Breast epithelium (tissue), 3 donors: ENCODE measurements at regions not wholly inside any gene's neighbourhood (a gene's known extent, or its start where the extent isn't known, plus 50 kb on each side); places are given as distances from the start of the nearest gene placed in this dataset.

ENCODE experiments used
- CTCF ChIP-seq, 3 donors: fragments of 450-650 bp; IDR thresholded peaks; one replicate each; pipeline ENCODE4 v1.5.1; 2016 to 2017; ENCODE audit warnings: antibody characterized with exemption in 3 of 3, mild to moderate bottlenecking in 3 of 3, moderate library complexity in 3 of 3
- POLR2A ChIP-seq: fragments of 450-650 bp; IDR thresholded peaks from one replicate; pipeline ENCODE4 v1.6.1; 2016; ENCODE audit warnings: antibody characterized with exemption, mild to moderate bottlenecking, moderate library complexity

DNA sequence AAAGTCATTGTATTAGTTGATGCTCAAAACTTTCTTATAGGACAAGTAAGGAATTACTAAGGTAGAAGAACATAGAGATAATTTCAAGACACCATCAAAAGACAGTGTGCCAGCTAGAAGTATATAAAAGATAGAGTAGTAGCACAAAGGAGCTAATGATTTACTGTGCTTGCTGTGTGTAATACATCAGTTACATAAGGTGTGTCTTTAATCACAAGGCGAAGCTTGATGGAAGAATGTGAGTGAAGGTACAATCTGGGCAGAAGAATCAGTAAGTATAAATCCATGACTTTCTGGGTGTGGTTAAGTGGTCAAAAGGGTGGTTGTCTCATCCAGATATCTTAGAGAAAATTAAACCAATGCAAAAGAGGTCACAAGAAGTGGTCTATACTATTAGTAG, 95.1 kb upstream of the BOD1L1 start:
- no peak for TF ChIP-seq CTCF (IDR thresholded peaks at IDR 0.05)
- no peak for TF ChIP-seq POLR2A
